HCT116 (cell line): ENCODE measurements at regions not wholly inside any gene's neighbourhood (a gene's known extent, or its start where the extent isn't known, plus 50 kb on each side); places are given as distances from the start of the nearest gene placed in this dataset.

Experiments
- ATAC-seq: fragments of 200-7000 bp; cut with Tn5 transposase; 2 replicates; pipeline ENCODE4 v1.9.1; 2020; ENCODE audit warnings: mild to moderate bottlenecking, moderate library complexity
- BruUV-seq: library from RNA; stranded (reverse); fragments of 400-500 nt; replicated peaks from 2 replicates; lab custom pipeline; 2021; lab: Mats Ljungman, UMichigan
- CTCF ChIA-PET: fragments of 300-600 bp; sonication (Branson Sonifier 250); formaldehyde crosslinking; loops from one replicate; lab custom pipeline; 2021; ENCODE audit warnings: antibody characterized with exemption; lab: Charles Lee
- POLR2A ChIA-PET: fragments of 300-600, 350-600 bp; sonication (Branson Sonifier 250); formaldehyde crosslinking; loops from one replicate; lab custom pipeline; 2021; ENCODE audit warnings: antibody characterized with exemption; lab: Charles Lee
- RAD21 ChIA-PET, 2 experiments: fragments of 300-600 bp; sonication (Branson Sonifier 250); formaldehyde crosslinking; loops; one replicate each; lab custom pipeline; 2023; ENCODE audit warnings: low total read pairs in 2 of 2; ENCODE audit not compliant: uncharacterized antibody in 2 of 2, unreplicated experiment in 2 of 2, low non-redundant PET in 1 of 2; lab: Charles Lee
- DNase-seq: peaks from one replicate; pipeline ENCODE4 v3.0.0-alpha.2; 2010; ENCODE audit warnings: low read depth, low spot score
- H2AFZ ChIP-seq: fragments of 200-600 bp; shearing (Covaris generic), sonication (generic); 2 replicates; pipeline ENCODE4 v1.6.1; 2017; ENCODE audit warnings: low read depth, mixed run types, mixed read lengths, antibody characterized with exemption, low read length; ENCODE audit not compliant: poor library complexity, severe bottlenecking
- H3K27ac ChIP-seq: 2 replicates; pipeline ENCODE4 v1.5.1; 2012; ENCODE audit warnings: low read depth, low read length
- H3K27me3 ChIP-seq: fragments of 200-600 bp; sonication (generic); 2 replicates; pipeline ENCODE4 v1.6.1; 2016; ENCODE audit warnings: mixed run types, low read length, mixed read lengths; ENCODE audit not compliant: insufficient read depth
- H3K36me3 ChIP-seq, 2 experiments: fragments of 200-500 bp in 1 of 2; fragments of 200-600 bp in 1 of 2; sonication (Bioruptor generic) in 1 of 2; sonication (generic) in 1 of 2; 2 replicates each; pipeline versions ENCODE4 v1.5.1 to v1.6.1; 2014 to 2016; ENCODE audit warnings: low read length in 2 of 2, inconsistent platforms in 1 of 2, mixed read lengths in 1 of 2, mixed run types in 1 of 2; ENCODE audit not compliant: insufficient read depth in 2 of 2, control insufficient read depth in 1 of 2
- H3K4me1 ChIP-seq, 2 experiments: fragments of 200-600 bp in 1 of 2; sonication (generic) in 1 of 2; 2 replicates each; pipeline versions ENCODE4 v1.5.1 to v1.6.1; 2012 to 2017; ENCODE audit warnings: low read length in 2 of 2, inconsistent platforms in 1 of 2, mild to moderate bottlenecking in 1 of 2, mixed read lengths in 1 of 2, mixed run types in 1 of 2, moderate library complexity in 1 of 2; ENCODE audit not compliant: insufficient read depth in 2 of 2, control insufficient read depth in 1 of 2
- H3K4me2 ChIP-seq: fragments of 200-600 bp; sonication (generic); 2 replicates; pipeline ENCODE4 v1.6.1; 2017; ENCODE audit warnings: mixed run types, low read length, mixed read lengths
- H3K4me3 ChIP-seq, 2 experiments: fragments of 200-600 bp in 1 of 2; sonication (generic) in 1 of 2; replicated peaks in 1 of 2; 2 replicates each; pipeline ENCODE4 v1.5.1; 2011 to 2016; ENCODE audit warnings: low read length in 2 of 2, control low read depth in 1 of 2, low read depth in 1 of 2, mild to moderate bottlenecking in 1 of 2, mixed read lengths in 1 of 2, mixed run types in 1 of 2
- H3K79me2 ChIP-seq: fragments of 200-600 bp; sonication (generic); 2 replicates; pipeline ENCODE4 v1.6.1; 2017; ENCODE audit warnings: mild to moderate bottlenecking, mixed run types, low read length, moderate library complexity, mixed read lengths; ENCODE audit not compliant: insufficient read depth
- H3K9ac ChIP-seq: fragments of 200-600 bp; sonication (generic); 2 replicates; pipeline ENCODE4 v1.6.1; 2016; ENCODE audit warnings: low read length, mixed read lengths
- H3K9me2 ChIP-seq: fragments of 200-600 bp; sonication (generic), shearing (Covaris generic); 2 replicates; pipeline ENCODE4 v1.6.1; 2017; ENCODE audit warnings: mixed run types, mild to moderate bottlenecking, moderate library complexity; ENCODE audit not compliant: insufficient read depth
- H3K9me3 ChIP-seq, 2 experiments: fragments of 200-500 bp in 1 of 2; fragments of 200-600 bp in 1 of 2; sonication (Bioruptor generic) in 1 of 2; sonication (generic) in 1 of 2; 2 replicates each; pipeline ENCODE4 v1.6.1; 2014 to 2017; ENCODE audit warnings: low read length in 2 of 2, mixed read lengths in 2 of 2, inconsistent platforms in 1 of 2, low read depth in 1 of 2, mild to moderate bottlenecking in 1 of 2, mixed run types in 1 of 2, moderate library complexity in 1 of 2; ENCODE audit not compliant: control insufficient read depth in 1 of 2, insufficient read depth in 1 of 2
- H4K20me1 ChIP-seq: fragments of 200-600 bp; sonication (generic), shearing (Covaris generic); 2 replicates; pipeline ENCODE4 v1.6.1; 2017; ENCODE audit warnings: mixed run types, mild to moderate bottlenecking, moderate library complexity; ENCODE audit not compliant: insufficient read depth
- ATF3 ChIP-seq: IDR thresholded peaks from 2 replicates; pipeline ENCODE4 v1.6.1; 2012
- CEBPB ChIP-seq: IDR thresholded peaks from 2 replicates; pipeline ENCODE4 v1.6.1; 2012; ENCODE audit warnings: low read depth
- EGR1 ChIP-seq: IDR thresholded peaks from 2 replicates; pipeline ENCODE4 v1.6.1; 2012; ENCODE audit warnings: low read depth
- ELF1 ChIP-seq: IDR thresholded peaks from 2 replicates; pipeline ENCODE4 v1.6.1; 2012; ENCODE audit warnings: low read depth, borderline replicate concordance
- EZH2 ChIP-seq: fragments of 200-600 bp; sonication (generic); IDR thresholded peaks from 2 replicates; pipeline ENCODE4 v1.6.1; 2017; ENCODE audit warnings: antibody characterized with exemption, mixed run types
- FOSL1 ChIP-seq: IDR thresholded peaks from 2 replicates; pipeline ENCODE4 v1.6.1; 2012; ENCODE audit warnings: low read depth
- JUND ChIP-seq: IDR thresholded peaks from 2 replicates; pipeline ENCODE4 v1.6.1; 2012
- POLR2A ChIP-seq: IDR thresholded peaks from 2 replicates; pipeline ENCODE4 v1.7.0; 2011; ENCODE audit warnings: borderline replicate concordance; ENCODE audit not compliant: insufficient read depth, insufficient read length; ENCODE audit errors: extremely low read depth
- POLR2AphosphoS5 ChIP-seq: IDR thresholded peaks from 2 replicates; pipeline ENCODE4 v1.6.1; 2011; ENCODE audit warnings: mild to moderate bottlenecking, low read depth, low read length, moderate library complexity
- REST ChIP-seq: IDR thresholded peaks from 2 replicates; pipeline ENCODE4 v1.6.1; 2012; ENCODE audit warnings: low read depth
- SIN3A ChIP-seq: IDR thresholded peaks from 2 replicates; pipeline ENCODE4 v1.6.1; 2012; ENCODE audit warnings: low read depth
- SP1 ChIP-seq: IDR thresholded peaks from 2 replicates; pipeline ENCODE4 v1.6.1; 2012; ENCODE audit warnings: low read depth
- SRF ChIP-seq: IDR thresholded peaks from 2 replicates; pipeline ENCODE4 v1.6.1; 2012; ENCODE audit warnings: low read depth
- ZBTB33 ChIP-seq: IDR thresholded peaks from 2 replicates; pipeline ENCODE4 v1.6.1; 2011; ENCODE audit warnings: mild to moderate bottlenecking, low read length, moderate library complexity; ENCODE audit not compliant: insufficient replicate concordance; ENCODE audit errors: extremely low read depth
- ZNF274 ChIP-seq: fragments of 200-500 bp; sonication (Bioruptor generic); IDR thresholded peaks from 2 replicates; pipeline ENCODE4 v1.6.1; 2014; ENCODE audit warnings: mild to moderate bottlenecking, low read depth, low read length, inconsistent platforms
- intact Hi-C: fragments of 100-400 bp; cut with micrococcal nuclease; formaldehyde crosslinking; loops from 2 replicates; pipeline ENCODE4 v1.10.0; 2022

GRCh38 chr13:56700324-56700723, 440.4 kb upstream of the PRR20A start (continued):
- TF ChIP-seq ATF3 (no peak), POLR2A (no peak), FOSL1 (no peak), JUND (no peak), EGR1 (no peak), SP1 (no peak), POLR2AphosphoS5 (no peak)

- Histone ChIP-seq H2AFZ (no peak overlapping the region), H3K9ac (no peak overlapping the region), H3K4me1 (no peaks in the 10 kb centered on the region), H3K9me2 (no peaks in the 10 kb centered on the region), H3K27me3 (no peaks in the 10 kb centered on the region), H3K79me2 (no peaks in the 10 kb centered on the region), H4K20me1 (no peaks in the 10 kb centered on the region), H3K27ac (no peak overlapping the region), H3K9me3 (peaks cover 4 to 13% of the 10 kb centered on the region in 2 experiments; a peak in 3 of 4 replicates), H3K36me3 (no peaks in the 10 kb centered on the region), H3K4me2 (no peak overlapping the region), H3K4me3 (no peak overlapping the region)
- no TSS peak for BruUV-seq
- POLR2A ChIA-PET = no interaction called here
- ATAC-seq (no peak), DNase-seq (no peak)
- intact Hi-C loops = no loop called here
- RAD21 ChIA-PET = no interaction called here
- TF ChIP-seq SIN3A (no peak), ATF3 (no peak), JUND (no peak), ZNF274 (no peak), CEBPB (no peak), REST (no peak), SRF (no peak), POLR2AphosphoS5 (no peak), ZBTB33 (no peak), POLR2A (no peak), EZH2 (no peak), SP1 (no peak), ELF1 (no peak)
- CTCF ChIA-PET = no interaction called here
Observed at GRCh38 chr13:56706485-56706884, 434.2 kb upstream of the PRR20A start.
